KBM-7 (cell line): ENCODE measurements at regions not wholly inside any gene's neighbourhood (a gene's known extent, or its start where the extent isn't known, plus 50 kb on each side); places are given as distances from the start of the nearest gene placed in this dataset.
"Not testable (repeated sequence)": the region's sequence is repeated elsewhere in the genome, so short reads cannot be mapped to it uniquely, and the experiment has no call there.

Experiments used
- DNase-seq: peaks from one replicate; pipeline ENCODE4 v3.0.0-alpha.2; 2015
- in situ Hi-C: fragments of 300-500 bp; cut with MboI; formaldehyde crosslinking; loops from 2 replicates; pipeline ENCODE4 v1.14.3; 2020; ENCODE audit warnings: low sequenced_read_pairs, low pct_unique_long_range_greater_than_20kb, mixed read lengths

- in situ Hi-C loops, DNase-seq: not testable (repeated sequence)
These were observed 164.4 kb downstream of the CWH43 start for GRCh38 chr4:49150351-49151083.

GRCh38 chr4:49153011-49153410 is 166.9 kb downstream of the CWH43 start:
- in situ Hi-C loops, DNase-seq: not testable (repeated sequence)

- DNase-seq = peak; percentile 46
- in situ Hi-C loops = not testable (repeated sequence)
These were observed 168.4 kb downstream of the CWH43 start for GRCh38 chr4:49154308-49155103.

- in situ Hi-C loops, DNase-seq: not testable (repeated sequence)
These were observed 169.2 kb downstream of the CWH43 start for GRCh38 chr4:49155270-49155669.

GRCh38 chr4:49156309-49156708 is 170.2 kb downstream of the CWH43 start:
- DNase-seq, in situ Hi-C loops: not testable (repeated sequence)

- in situ Hi-C loops, DNase-seq: not testable (repeated sequence)
These were observed 171.6 kb downstream of the CWH43 start for GRCh38 chr4:49157630-49158029.

GRCh38 chr4:49161111-49161541 is 175.1 kb downstream of the CWH43 start:
- DNase-seq, in situ Hi-C loops: not testable (repeated sequence)

GRCh38 chr4:49164916-49165315 is 178.8 kb downstream of the CWH43 start:
- DNase-seq, in situ Hi-C loops: not testable (repeated sequence)

GRCh38 chr4:49177847-49178246 is 191.8 kb downstream of the CWH43 start:
- DNase-seq, in situ Hi-C loops: not testable (repeated sequence)

- in situ Hi-C loops, DNase-seq: not testable (repeated sequence)
These were observed 195.0 kb downstream of the CWH43 start for GRCh38 chr4:49181088-49181487.

- DNase-seq, in situ Hi-C loops: not testable (repeated sequence)
These were observed 225.5 kb downstream of the CWH43 start for GRCh38 chr4:49211396-49212194.

- DNase-seq = not testable (repeated sequence)
These were observed 227.2 kb downstream of the CWH43 start for GRCh38 chr4:49213250-49213649.

GRCh38 chr4:49213750-49214149 is 227.7 kb downstream of the CWH43 start:
- DNase-seq, in situ Hi-C loops: not testable (repeated sequence)

More at GRCh38 chr4:49213250-49213649, 227.2 kb downstream of the CWH43 start:
- in situ Hi-C loops = not testable (repeated sequence)

GRCh38 chr4:49214453-49215081 is 228.5 kb downstream of the CWH43 start:
- in situ Hi-C loops, DNase-seq: not testable (repeated sequence)

- DNase-seq, in situ Hi-C loops: not testable (repeated sequence)
These were observed 229.0 kb downstream of the CWH43 start for GRCh38 chr4:49215082-49215479.

GRCh38 chr4:49216606-49217005 is 230.5 kb downstream of the CWH43 start:
- in situ Hi-C loops, DNase-seq: not testable (repeated sequence)

GRCh38 chr4:49217492-49217891 is 231.4 kb downstream of the CWH43 start:
- in situ Hi-C loops = no loop called here
- no peak for DNase-seq

- DNase-seq, in situ Hi-C loops: not testable (repeated sequence)
These were observed 232.0 kb downstream of the CWH43 start for GRCh38 chr4:49218094-49218493.

GRCh38 chr4:49218931-49219330 is 232.9 kb downstream of the CWH43 start:
- DNase-seq, in situ Hi-C loops: not testable (repeated sequence)
